CD4-positive, alpha-beta memory T cell (primary cell): ENCODE measurements at regions not wholly inside any gene's neighbourhood (a gene's known extent, or its start where the extent isn't known, plus 50 kb on each side); places are given as distances from the start of the nearest gene placed in this dataset.

ENCODE experiments used
- CTCF ChIA-PET: fragments of 350-600 bp; sonication (Branson Sonifier 250); formaldehyde crosslinking; loops from one replicate; lab custom pipeline; 2021; ENCODE audit warnings: inconsistent platforms; ENCODE audit not compliant: partially characterized antibody; lab: Charles Lee
- POLR2A ChIA-PET: fragments of 350-600 bp; sonication (Branson Sonifier 250); formaldehyde crosslinking; loops from one replicate; lab custom pipeline; 2021; ENCODE audit not compliant: partially characterized antibody; lab: Charles Lee
- DNase-seq, 5 donors: peaks; one replicate each; pipeline versions ENCODE4 v3.0.0 to v3.0.0-alpha.2; 2020 to 2022; ENCODE audit warnings: mixed read lengths in 1 of 5
- H3K27ac ChIP-seq: one replicate; pipeline ENCODE4 v1.7.0; 2013; ENCODE audit warnings: low read depth, low read length
- H3K27me3 ChIP-seq: 2 replicates; pipeline ENCODE4 v1.7.0; 2013; ENCODE audit warnings: mild to moderate bottlenecking, low read length, moderate library complexity; ENCODE audit not compliant: insufficient read depth
- H3K36me3 ChIP-seq: 2 replicates; pipeline ENCODE4 v1.7.0; 2013; ENCODE audit warnings: mild to moderate bottlenecking, low read length, moderate library complexity; ENCODE audit not compliant: insufficient read depth
- H3K4me1 ChIP-seq: 2 replicates; pipeline ENCODE4 v1.7.0; 2013; ENCODE audit warnings: mild to moderate bottlenecking, low read length, moderate library complexity; ENCODE audit not compliant: insufficient read depth
- H3K4me3 ChIP-seq, 2 donors: one replicate each; pipeline ENCODE4 v1.7.0; 2013; ENCODE audit warnings: low read length in 2 of 2, mild to moderate bottlenecking in 1 of 2
- H3K9me3 ChIP-seq, 2 donors: one replicate each; pipeline ENCODE4 v1.7.0; 2013; ENCODE audit warnings: low read length in 2 of 2, control low read depth in 1 of 2; ENCODE audit not compliant: control insufficient read depth in 1 of 2
- H3K27ac Mint-ChIP-seq, 7 donors: one replicate each; pipeline ENCODE4 v1.8.0; 2020 to 2021; ENCODE audit warnings: mixed read lengths in 7 of 7, mild to moderate bottlenecking in 6 of 7, inconsistent platforms in 3 of 7, moderate library complexity in 3 of 7
- H3K27me3 Mint-ChIP-seq, 2 donors: one replicate each; pipeline ENCODE4 v1.8.0; 2020 to 2021; ENCODE audit warnings: mixed read lengths in 2 of 2
- H3K36me3 Mint-ChIP-seq, 2 donors: one replicate each; pipeline ENCODE4 v1.8.0; 2020 to 2021; ENCODE audit warnings: mixed read lengths in 2 of 2, inconsistent platforms in 1 of 2, mild to moderate bottlenecking in 1 of 2
- H3K4me1 Mint-ChIP-seq, 4 donors: one replicate each; pipeline ENCODE4 v1.8.0; 2020 to 2021; ENCODE audit warnings: mixed read lengths in 4 of 4, mild to moderate bottlenecking in 1 of 4
- H3K4me3 Mint-ChIP-seq, 8 donors: one replicate each; pipeline ENCODE4 v1.8.0; 2020 to 2021; ENCODE audit warnings: mixed read lengths in 8 of 8, mild to moderate bottlenecking in 7 of 8, moderate library complexity in 6 of 8, inconsistent platforms in 3 of 8
- H3K9me3 Mint-ChIP-seq, 8 donors: one replicate each; pipeline ENCODE4 v1.8.0; 2020 to 2021; ENCODE audit warnings: mixed read lengths in 8 of 8, mild to moderate bottlenecking in 5 of 8, inconsistent platforms in 3 of 8, moderate library complexity in 1 of 8
- intact Hi-C: fragments of 100-400 bp; cut with micrococcal nuclease; formaldehyde crosslinking; loops from one replicate; pipeline ENCODE4 v1.15.1; 2023

DNA sequence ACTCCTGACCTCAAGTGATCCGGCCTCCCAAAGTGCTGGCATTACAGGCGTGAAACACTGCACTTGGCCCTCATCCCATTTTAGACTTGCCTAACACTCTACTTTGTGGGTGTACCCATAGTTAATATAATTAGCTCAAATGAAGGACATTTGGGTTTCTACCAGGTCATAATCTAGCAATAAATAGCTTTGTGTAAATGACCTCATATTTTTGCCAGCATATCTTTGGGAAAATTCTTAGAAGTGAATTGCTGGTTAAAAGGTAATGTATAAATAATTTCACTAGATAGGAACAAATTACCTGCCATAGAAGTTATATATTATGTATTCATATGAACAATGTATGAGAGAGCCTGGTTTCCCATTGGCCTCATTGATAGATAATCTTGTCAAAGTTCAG, 206.0 kb downstream of the DIPK2A start:
- ChIA-PET CTCF (no interaction called here), POLR2A (no interaction called here)
- Histone ChIP-seq H3K4me1 (no peaks in the 10 kb centered on the region), H3K4me3 (no peak overlapping the region), H3K9me3 (no peaks in the 10 kb centered on the region), H3K36me3 (no peaks in the 10 kb centered on the region), H3K27ac (no peak overlapping the region), H3K27me3 (no peaks in the 10 kb centered on the region)
- DNase-seq, result no peak
- Mint-ChIP-seq H3K4me3 (no peak overlapping the region), H3K4me1 (no peaks in the 10 kb centered on the region), H3K27me3 (peaks cover 0 to 1% of the 10 kb centered on the region in 2 donors), H3K36me3 (no peaks in the 10 kb centered on the region), H3K27ac (no peak overlapping the region), H3K9me3 (peaks cover 0 to 5% (median 0%) of the 10 kb centered on the region in 8 donors)
- intact Hi-C loops, result no loop called here

DNA sequence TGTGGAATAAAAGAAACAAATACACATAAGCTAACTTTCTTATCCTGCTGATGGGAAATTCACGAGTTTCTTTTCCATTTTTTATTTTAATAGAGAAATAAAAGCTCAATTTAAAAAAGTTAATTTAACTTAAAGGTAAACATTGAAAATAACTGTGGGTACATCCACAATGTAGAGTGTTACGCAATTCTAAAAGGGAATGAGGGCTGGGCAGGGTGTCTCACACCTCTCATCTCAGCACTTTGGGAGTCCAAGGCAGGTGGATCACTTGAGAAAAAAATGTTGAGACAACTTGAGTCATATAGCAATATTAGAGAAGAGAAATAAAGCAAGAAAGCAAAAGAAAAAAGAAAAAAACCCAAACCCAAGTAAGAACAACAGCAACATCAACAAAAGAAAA, 207.0 kb downstream of the DIPK2A start:
- H3K36me3 Mint-ChIP-seq, result no peaks in the 10 kb centered on the region
- ChIA-PET POLR2A (no interaction called here), CTCF (no interaction called here)
- intact Hi-C loops, result no loop called here
- no peaks in the 10 kb centered on the region for H3K27me3 ChIP-seq
- no peaks in the 10 kb centered on the region for H3K4me1 Mint-ChIP-seq
- H3K27me3 Mint-ChIP-seq, result peaks cover 0 to 1% of the 10 kb centered on the region in 2 donors
- no peaks in the 10 kb centered on the region for H3K36me3 ChIP-seq
- H3K4me3 ChIP-seq, result no peak overlapping the region
- H3K4me3 Mint-ChIP-seq, result no peak overlapping the region
- no peak overlapping the region for H3K27ac ChIP-seq
- H3K9me3 ChIP-seq, result no peaks in the 10 kb centered on the region
- no peak for DNase-seq
- H3K4me1 ChIP-seq, result no peaks in the 10 kb centered on the region
- peaks cover 0 to 5% (median 0%) of the 10 kb centered on the region in 8 donors for H3K9me3 Mint-ChIP-seq
- no peak overlapping the region for H3K27ac Mint-ChIP-seq

DNA sequence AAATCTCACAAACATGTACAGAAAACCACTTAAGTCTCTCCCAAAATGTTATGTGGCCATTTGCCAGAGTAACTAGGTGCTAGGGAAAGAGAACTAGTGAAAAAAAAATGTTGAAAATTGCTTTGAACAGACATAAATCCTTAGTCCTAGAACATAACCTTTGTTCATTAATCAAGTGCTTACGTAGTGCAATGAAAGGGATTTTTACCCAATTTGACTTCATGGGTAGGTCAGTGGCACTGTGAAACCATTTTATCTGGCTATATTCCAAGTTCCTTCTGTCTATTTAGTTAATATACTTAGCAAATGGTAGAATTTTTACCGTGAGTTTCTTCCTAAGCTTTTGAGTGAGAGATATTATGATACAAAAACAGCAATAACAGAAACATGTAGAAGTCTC, 209.4 kb downstream of the DIPK2A start:
- CTCF ChIA-PET, result no interaction called here
- no peaks in the 10 kb centered on the region for H3K9me3 ChIP-seq
- DNase-seq, result no peak
- intact Hi-C loops, result no loop called here
- H3K4me1 ChIP-seq, result no peaks in the 10 kb centered on the region
- Mint-ChIP-seq H3K36me3 (no peaks in the 10 kb centered on the region), H3K27ac (no peak overlapping the region), H3K4me3 (no peak overlapping the region), H3K4me1 (no peaks in the 10 kb centered on the region), H3K9me3 (peaks cover 0 to 19% (median 8%) of the 10 kb centered on the region in 8 donors), H3K27me3 (peaks cover 0 to 1% of the 10 kb centered on the region in 2 donors)
- H3K36me3 ChIP-seq, result no peaks in the 10 kb centered on the region
- no peak overlapping the region for H3K27ac ChIP-seq
- no peak overlapping the region for H3K4me3 ChIP-seq
- POLR2A ChIA-PET, result no interaction called here
- no peaks in the 10 kb centered on the region for H3K27me3 ChIP-seq

DNA sequence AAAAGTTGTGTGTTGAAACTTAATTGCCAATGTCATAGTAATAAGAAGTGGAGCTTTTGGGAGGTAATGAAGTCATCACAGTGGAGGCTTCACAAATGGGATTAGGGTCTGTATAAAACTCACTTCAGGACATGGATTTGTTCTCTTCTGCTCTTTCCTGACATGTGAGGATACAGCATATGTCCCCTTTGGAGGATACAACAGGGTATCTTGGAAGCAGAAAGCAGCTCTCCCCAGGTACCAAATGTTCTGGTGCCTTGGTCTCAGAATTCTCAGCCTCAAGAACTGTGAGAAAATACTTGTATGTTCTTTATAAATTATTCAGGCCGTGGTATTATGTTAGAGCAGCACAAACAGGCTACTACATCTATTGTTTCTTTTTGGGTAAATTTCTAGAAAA, 210.9 kb downstream of the DIPK2A start:
- intact Hi-C loops, result no loop called here

DNA sequence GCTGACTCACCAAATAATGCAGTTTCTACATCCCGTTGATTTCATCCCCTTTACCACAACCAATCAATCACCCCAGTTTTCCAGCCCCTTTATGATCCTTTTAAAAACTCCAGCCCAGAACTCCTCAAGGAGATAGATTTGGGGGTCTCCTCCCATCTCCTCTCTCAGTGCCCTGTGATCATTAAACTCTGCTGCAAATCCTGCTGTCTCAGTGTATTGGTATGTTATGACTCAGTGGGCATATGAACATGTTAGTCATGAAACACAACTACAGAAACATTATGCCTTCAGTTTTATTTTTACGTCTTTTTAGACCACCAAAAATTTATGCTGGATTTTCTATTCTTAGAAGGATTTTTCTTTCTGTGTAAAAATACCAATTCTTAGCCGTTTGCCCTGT, 213.7 kb downstream of the DIPK2A start:
- DNase-seq, result no peak
- Histone ChIP-seq H3K4me1 (peaks cover 7% of the 10 kb centered on the region), H3K9me3 (no peaks in the 10 kb centered on the region), H3K4me3 (no peak overlapping the region), H3K27ac (no peak overlapping the region), H3K27me3 (no peaks in the 10 kb centered on the region), H3K36me3 (no peaks in the 10 kb centered on the region)
- peaks cover 0 to 22% (median 7%) of the 10 kb centered on the region in 8 donors for H3K9me3 Mint-ChIP-seq
- POLR2A ChIA-PET, result no interaction called here
- peaks cover 0 to under 1% of the 10 kb centered on the region in 2 donors for H3K27me3 Mint-ChIP-seq
- intact Hi-C loops, result no loop called here
- CTCF ChIA-PET, result no interaction called here
- H3K27ac Mint-ChIP-seq, result no peak overlapping the region
- H3K36me3 Mint-ChIP-seq, result no peaks in the 10 kb centered on the region
- H3K4me3 Mint-ChIP-seq, result no peak overlapping the region
- peaks cover 0 to 3% (median 0%) of the 10 kb centered on the region in 4 donors for H3K4me1 Mint-ChIP-seq

More for the DNA sequence above, 210.9 kb downstream of the DIPK2A start:
- H3K4me3 Mint-ChIP-seq, result no peak overlapping the region
- no peak overlapping the region for H3K27ac Mint-ChIP-seq
- peaks cover 0 to 22% (median 7%) of the 10 kb centered on the region in 8 donors for H3K9me3 Mint-ChIP-seq
- Histone ChIP-seq H3K4me3 (no peak overlapping the region), H3K27ac (no peak overlapping the region), H3K4me1 (no peaks in the 10 kb centered on the region), H3K27me3 (no peaks in the 10 kb centered on the region), H3K9me3 (no peaks in the 10 kb centered on the region), H3K36me3 (no peaks in the 10 kb centered on the region)
- no peaks in the 10 kb centered on the region for H3K36me3 Mint-ChIP-seq
- CTCF ChIA-PET, result interaction anchor here (1.0 kb wide), 1 partner anchor 10 kb away, joined by 3 read pairs; no protein-coding TSS in a partner anchor
- H3K4me1 Mint-ChIP-seq, result no peaks in the 10 kb centered on the region
- POLR2A ChIA-PET, result no interaction called here
- H3K27me3 Mint-ChIP-seq, result peaks cover 0 to 1% of the 10 kb centered on the region in 2 donors
- DNase-seq, result no peak

DNA sequence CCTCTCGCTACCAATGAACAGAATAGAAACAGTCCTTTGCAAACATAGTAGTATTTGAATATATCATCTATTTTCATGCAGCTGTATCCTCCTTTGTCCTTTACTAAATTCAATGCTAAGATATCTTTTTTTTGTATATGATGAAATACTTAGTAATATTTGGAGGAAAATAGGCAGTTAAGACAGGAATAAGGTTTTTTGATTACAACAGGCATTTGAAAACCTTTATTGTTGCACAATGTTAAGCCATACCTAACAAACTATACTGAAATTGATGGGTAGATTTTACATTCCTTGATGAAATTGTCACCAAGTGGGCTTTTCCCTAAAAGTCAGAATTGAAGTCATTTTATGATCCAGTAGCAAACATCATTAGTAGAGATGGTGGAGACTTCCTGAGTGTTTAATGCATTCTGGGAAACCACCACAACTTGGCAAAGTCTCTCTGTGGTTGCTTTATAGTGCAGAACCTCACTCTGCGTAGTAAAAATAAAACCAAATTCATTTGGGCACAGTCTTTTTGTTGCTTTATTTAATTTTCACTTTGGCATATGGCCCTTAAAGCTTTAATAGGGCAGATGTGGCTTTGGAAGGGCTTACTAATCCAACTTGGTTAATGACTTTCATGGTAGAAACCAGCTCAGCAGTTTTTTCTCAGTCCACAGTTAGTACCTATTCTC, 216.0 kb downstream of the DIPK2A start:
- H3K9me3 ChIP-seq, result no peaks in the 10 kb centered on the region
- no peaks in the 10 kb centered on the region for H3K36me3 ChIP-seq
- H3K27me3 ChIP-seq, result no peaks in the 10 kb centered on the region
- H3K4me1 ChIP-seq, result peaks cover 7% of the 10 kb centered on the region
- no peak for DNase-seq
- H3K27me3 Mint-ChIP-seq, result no peaks in the 10 kb centered on the region
- H3K27ac ChIP-seq, result no peak overlapping the region
- ChIA-PET POLR2A (no interaction called here), CTCF (no interaction called here)
- H3K4me3 Mint-ChIP-seq, result no peak overlapping the region
- H3K27ac Mint-ChIP-seq, result no peak overlapping the region
- peaks cover 2 to 37% (median 7%) of the 10 kb centered on the region in 8 donors for H3K9me3 Mint-ChIP-seq
- H3K4me1 Mint-ChIP-seq, result peaks cover 0 to 3% (median 0%) of the 10 kb centered on the region in 4 donors
- intact Hi-C loops, result no loop called here
- H3K36me3 Mint-ChIP-seq, result no peaks in the 10 kb centered on the region
- H3K4me3 ChIP-seq, result no peak overlapping the region

DNA sequence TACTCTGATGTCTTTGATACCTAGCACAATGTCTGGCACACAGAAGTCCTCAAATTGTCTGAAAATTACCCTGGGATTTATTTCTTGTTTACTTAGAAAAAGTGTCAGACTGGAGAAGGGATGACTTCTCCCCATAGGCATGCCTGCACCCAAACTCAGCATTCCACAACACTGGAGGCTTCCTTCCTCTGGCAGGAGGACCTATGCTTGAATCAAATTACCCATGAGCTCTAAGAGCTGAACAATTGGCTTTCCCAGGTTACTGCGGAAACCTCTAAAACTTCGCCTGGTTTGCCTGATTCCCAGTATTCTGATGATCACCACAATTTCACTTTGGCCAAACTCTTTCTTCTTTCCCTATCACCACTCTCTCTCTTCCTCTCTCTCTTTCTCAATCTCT, 217.4 kb downstream of the DIPK2A start:
- H3K4me3 Mint-ChIP-seq, result no peak overlapping the region

More for the DNA sequence above, 217.4 kb downstream of the DIPK2A start:
- no peaks in the 10 kb centered on the region for H3K36me3 ChIP-seq
- DNase-seq, result no peak
- H3K27ac ChIP-seq, result no peak overlapping the region
- H3K9me3 ChIP-seq, result no peaks in the 10 kb centered on the region
- Mint-ChIP-seq H3K36me3 (no peaks in the 10 kb centered on the region), H3K9me3 (peaks cover 4 to 49% (median 15%) of the 10 kb centered on the region in 8 donors), H3K27ac (no peak overlapping the region), H3K27me3 (no peaks in the 10 kb centered on the region), H3K4me1 (peaks cover 0 to 3% (median 0%) of the 10 kb centered on the region in 4 donors)
- POLR2A ChIA-PET, result no interaction called here
- intact Hi-C loops, result no loop called here
- no peak overlapping the region for H3K4me3 ChIP-seq
- H3K27me3 ChIP-seq, result no peaks in the 10 kb centered on the region
- peaks cover 7% of the 10 kb centered on the region for H3K4me1 ChIP-seq
- CTCF ChIA-PET, result no interaction called here
